ENCODE measurements at regions not wholly inside any gene's neighbourhood (a gene's known extent, or its start where the extent isn't known, plus 50 kb on each side); places are given as distances from the start of the nearest gene placed in this dataset.

DNA sequence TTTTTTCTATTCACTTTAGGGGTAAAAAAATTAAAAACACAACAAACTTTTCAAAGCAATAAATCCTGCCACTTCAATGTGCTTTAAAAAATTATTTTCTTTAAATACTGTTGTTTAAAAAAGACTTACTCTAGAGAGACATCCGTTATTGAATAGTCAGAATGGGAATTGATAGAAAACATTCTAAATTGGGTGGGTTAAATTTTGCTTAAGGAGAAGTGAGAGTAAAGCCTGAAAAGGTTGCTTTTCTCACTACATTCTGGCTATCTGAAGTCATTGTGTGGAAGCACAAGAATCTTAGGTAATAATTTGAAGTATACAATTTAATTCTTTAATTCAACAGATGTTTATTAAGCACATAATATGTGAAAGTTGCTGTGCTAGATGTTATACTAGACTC lies 509.3 kb downstream of the NR2F1-AS1 start:
- TF ChIP-seq, protein P1, sequence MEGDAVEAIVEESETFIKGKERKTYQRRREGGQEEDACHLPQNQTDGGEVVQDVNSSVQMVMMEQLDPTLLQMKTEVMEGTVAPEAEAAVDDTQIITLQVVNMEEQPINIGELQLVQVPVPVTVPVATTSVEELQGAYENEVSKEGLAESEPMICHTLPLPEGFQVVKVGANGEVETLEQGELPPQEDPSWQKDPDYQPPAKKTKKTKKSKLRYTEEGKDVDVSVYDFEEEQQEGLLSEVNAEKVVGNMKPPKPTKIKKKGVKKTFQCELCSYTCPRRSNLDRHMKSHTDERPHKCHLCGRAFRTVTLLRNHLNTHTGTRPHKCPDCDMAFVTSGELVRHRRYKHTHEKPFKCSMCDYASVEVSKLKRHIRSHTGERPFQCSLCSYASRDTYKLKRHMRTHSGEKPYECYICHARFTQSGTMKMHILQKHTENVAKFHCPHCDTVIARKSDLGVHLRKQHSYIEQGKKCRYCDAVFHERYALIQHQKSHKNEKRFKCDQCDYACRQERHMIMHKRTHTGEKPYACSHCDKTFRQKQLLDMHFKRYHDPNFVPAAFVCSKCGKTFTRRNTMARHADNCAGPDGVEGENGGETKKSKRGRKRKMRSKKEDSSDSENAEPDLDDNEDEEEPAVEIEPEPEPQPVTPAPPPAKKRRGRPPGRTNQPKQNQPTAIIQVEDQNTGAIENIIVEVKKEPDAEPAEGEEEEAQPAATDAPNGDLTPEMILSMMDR (IDR thresholded peaks at IDR 0.05), result no peak
- TF ChIP-seq POLR2A (IDR thresholded peaks at IDR 0.05), result no peak

All from heart left ventricle (tissue), 13 donors.